GM19240 (cell line): ENCODE measurements at regions not wholly inside any gene's neighbourhood (a gene's known extent, or its start where the extent isn't known, plus 50 kb on each side); places are given as distances from the start of the nearest gene placed in this dataset.
"Not testable (repeated sequence)": the region's sequence is repeated elsewhere in the genome, so short reads cannot be mapped to it uniquely, and the experiment has no call there.

ENCODE experiments used
- DNase-seq: peaks from one replicate; pipeline ENCODE4 v3.0.0; 2011; ENCODE audit warnings: low spot score; ENCODE audit not compliant: insufficient read length

DNA sequence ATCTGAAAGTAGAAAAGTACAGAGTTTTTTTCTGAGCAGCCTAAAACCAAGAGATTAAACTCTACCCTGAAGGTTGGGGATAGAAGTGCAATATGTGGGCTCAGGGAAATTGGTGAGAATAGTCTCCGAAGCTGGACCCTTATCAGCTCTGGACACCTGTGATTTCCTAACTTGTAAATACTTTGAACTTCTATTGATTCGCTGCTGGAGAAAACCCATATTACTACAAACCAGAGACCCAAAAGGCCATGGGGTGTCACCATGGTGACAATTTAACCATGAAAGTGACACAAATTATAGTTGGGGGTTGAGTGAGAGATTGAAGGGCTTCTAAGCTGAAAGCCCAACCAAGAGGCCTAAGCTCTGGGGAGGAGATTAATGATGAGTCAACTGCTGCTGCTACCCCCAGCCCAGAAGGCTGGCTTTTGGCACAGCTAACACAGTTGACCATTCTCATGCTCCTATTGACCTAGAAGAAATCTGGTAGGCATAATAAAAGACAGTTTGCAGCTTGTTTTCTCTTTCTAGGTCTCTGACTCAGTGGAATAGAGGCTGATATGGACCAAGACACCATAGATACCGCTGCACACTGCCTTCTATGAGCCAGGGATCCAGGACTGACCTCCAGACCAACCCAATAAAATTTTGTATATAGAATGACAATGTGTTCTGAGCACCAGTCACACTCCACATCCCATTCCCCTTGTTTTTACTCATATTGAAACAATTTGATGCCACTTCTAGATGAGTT, 131.9 kb upstream of the FNDC3A start:
- no peak for DNase-seq

DNA sequence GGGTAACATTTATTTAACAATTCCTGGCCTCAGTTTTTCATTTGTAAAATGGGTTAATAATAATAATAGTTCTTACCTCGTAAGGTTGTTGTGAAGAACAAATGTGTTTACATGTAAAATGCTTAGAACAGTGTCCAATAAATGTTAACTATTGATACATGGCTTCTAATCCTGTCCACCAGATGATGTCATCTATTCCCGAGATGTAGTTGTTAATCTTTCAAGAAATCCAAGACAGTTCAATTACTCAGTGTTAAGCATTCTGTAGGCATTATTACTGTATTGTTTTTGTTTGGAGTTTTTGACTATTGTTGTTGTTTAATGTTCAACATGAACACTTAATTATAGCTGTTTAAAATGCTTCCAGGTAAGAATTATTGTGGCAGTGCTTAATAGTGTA, 131.0 kb upstream of the FNDC3A start:
- DNase-seq, result no peak

DNA sequence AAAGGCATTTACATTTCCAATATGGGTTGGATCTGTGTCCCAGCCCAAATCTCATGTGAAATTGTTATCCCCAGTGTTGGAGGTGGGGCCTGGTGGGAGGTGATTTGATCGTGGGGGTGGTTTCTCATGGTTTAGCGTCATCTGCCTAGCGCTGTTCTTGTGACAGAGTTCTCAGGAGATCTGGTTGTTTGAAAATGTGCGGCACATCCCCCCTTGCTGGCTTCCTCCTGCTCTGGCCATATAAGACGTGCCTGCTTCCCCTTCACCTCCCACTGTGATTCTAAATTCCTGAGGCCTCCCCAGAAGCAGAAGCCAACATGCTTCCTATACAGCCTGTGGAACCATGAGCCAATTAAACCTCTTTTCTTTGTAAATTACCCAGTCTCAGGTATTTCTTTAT, 126.2 kb upstream of the FNDC3A start:
- DNase-seq, result no peak

DNA sequence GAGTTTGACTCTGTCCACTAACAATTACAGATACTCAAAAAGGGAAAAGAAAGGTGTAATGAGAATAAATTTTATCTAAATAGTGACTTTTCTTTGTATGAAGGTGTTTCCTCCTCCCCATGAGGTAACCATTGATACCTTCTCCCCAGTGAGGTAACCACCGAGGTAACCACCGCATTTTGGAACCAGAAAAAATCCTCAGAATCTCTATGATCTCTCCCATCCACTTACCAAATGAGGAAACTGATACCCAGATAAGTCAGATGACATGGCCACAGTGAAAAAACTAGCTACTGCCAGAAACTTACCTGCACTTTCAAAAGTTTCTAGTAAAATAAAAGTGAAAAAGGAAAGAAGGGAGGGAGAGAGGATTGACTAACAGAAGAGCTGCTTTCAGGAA, 124.0 kb upstream of the FNDC3A start:
- no peak for DNase-seq

DNA sequence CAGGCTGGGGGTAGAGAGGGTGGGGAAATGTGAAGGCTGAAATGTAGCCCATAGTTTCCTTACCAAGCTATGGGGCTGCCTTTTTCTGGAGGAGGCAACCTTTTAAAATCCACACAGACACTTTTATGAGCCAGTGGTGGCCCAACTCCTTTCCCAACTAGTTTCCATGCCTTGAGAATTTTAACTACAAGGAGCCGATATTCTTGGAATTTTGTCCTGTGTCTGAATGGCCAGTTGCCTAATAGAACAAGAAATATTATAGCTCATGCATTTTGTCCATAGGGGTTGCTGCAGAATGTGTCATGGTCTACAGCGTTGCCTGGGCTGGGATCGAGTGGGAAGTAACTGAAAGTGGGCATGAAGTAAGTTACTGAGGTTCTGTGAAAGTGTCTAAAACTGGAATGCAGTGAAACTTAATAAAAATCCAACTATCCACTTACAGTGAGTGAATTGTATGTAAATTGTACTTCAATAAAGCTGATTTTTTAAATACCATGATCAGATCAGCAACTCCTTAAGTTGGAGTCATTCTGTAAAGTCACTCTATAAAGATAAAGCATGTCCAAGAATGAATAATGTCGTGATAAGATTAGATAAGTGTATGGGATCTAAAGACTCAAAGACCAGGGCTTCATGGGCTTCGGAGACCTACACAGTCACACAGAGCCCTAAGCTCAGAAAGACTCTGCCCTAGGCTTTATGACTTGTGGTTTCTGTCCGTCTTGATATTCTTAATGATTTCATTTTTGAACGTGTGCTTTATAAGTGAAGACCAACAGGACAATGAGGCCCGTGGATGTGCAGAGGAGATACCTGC, 122.6 kb upstream of the FNDC3A start:
- DNase-seq, result no peak

DNA sequence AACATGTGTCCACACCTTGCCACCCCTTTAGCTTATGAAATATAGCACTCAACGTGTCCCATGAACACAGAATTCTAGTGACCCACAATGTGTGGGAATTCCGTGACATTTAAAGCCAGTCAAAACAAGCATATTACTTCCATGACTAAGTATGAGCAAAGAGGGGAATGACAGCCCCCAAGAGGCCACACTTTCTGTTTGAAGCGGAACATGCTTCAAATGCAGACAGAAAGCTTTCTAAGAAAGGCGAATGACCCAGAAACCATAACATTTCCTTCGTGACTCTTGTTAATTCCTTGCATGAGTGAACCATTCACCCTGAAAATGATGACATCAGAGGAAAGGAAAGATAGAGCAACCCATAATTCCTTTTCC, 122.0 kb upstream of the FNDC3A start:
- DNase-seq, result no peak

DNA sequence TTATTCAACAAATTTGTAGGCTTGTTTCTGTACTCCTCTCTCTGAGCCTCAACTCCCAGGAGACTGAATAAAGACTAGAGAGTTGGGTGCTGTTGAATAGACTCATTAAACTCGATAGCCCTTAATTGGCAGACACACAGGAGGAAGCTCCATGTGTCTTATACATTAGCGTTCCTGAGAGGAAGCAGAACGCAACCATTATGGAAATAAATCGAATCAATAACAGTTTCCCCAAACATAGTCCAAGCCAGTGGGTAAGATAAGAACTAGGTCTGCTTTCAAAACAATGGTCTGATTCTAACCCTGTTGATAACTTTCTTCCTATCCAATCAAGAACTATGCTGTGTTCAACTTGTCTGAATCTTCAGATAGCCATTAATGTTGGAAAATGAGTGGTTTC, 118.1 kb upstream of the FNDC3A start:
- no peak for DNase-seq

DNA sequence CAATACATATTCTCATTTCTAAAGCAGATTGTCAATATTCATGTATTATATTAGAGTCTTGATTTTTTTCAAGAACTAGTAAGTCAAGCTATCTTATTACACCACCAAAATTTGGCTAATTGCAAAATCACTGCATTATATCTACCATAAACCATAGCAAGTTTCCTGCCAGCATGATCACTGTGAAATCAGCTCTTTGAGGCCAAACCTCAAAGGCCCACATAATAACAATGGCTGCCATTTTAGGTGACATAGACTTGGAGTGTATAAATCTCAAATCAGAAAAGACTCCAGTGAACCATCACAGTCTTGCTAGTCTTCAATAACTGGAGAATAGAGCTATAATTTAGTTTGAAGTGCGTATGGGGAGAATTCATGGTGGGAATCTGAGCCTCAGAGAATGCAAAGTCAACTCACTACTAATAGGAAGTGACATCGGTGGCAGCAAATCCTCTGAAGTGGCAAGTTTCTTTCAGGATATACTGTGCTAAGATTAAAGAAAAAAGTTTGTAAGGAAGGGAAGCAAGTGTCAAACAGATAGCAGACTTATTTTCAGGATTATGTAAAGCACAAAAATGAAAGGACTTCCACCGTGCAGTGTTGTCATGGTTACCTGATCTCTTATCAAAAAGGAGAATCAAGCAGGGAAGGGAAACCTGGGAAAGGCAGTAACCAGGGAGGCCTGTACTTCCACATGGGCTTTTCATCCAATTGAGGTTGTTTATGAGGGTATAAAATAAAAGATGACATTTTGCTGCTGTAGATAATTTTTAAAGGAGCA, 117.4 kb upstream of the FNDC3A start:
- no peak for DNase-seq

DNA sequence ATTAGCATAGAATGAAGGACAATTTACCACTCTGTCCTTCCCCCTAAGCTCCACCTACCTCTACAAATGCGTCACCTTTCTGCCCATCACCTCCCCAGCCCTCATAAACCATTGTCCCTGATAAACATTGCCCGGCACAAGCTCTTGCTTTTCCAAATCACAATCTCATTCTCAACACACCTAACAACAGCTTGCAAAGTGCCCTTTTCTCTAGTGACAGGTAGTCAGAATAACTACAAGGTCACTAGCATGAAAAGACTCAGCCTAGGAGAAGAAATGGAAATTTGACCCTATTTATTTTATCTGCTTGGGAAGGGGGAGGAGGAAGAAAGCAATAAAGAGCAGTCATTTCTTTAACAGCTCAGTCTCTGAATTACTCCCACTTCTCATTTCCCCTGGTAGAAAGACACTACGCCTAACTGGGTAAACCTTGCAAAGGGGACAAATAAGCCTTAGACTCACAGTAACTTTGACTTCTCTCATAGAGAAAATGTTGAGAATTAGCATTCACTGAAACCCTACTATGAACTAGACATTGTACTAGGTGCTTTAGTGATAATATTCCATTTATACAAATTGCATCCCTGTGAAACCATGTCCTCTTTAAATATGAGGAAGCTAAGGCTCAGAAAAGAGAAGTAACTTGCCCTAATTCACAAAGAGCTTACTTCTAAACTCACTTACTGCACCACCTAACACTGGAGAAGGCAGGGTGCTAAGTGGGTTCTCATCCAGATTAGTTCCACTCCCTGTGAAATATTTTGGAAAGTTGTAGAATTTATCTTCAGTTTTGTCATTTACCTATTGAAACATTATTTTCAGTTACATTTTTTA, 116.2 kb upstream of the FNDC3A start:
- DNase-seq, result no peak

DNA sequence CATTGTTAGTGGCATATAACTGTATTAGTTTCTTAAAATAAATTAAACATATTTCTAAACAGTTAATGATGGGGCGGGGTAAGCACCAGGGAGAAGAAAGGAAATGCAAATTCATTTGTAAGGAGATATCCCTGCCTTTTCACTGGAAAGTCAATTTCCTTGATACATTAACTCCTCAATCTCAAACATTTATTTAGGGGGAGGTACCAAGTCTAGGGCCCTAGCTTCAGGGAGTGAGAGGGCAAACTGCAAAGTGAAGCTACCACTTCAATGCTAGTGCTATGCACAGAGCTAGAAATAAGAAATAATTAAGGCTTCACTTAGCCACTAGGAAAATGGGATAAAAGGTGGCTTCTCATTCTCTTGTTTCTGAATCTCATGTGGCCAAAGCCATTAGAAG, 115.3 kb upstream of the FNDC3A start:
- no peak for DNase-seq

DNA sequence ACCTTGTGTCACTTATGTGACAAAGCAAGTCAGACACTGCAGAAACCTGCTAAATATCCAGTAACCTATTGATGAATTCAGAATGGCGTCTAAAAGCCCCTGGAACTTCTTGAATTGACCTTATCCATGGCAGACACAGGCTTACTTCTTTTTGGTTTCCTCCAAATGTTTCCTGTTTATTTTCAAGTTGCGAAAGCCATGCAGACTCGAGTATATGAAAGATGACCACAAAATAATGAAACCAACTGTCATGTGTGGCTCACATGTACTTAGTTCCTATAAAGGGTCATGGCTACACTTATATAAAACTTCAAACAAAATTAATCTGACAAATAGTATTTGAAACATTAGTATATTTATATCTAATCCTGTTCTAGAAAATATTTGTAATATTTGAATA, 113.1 kb upstream of the FNDC3A start:
- DNase-seq, result no peak

DNA sequence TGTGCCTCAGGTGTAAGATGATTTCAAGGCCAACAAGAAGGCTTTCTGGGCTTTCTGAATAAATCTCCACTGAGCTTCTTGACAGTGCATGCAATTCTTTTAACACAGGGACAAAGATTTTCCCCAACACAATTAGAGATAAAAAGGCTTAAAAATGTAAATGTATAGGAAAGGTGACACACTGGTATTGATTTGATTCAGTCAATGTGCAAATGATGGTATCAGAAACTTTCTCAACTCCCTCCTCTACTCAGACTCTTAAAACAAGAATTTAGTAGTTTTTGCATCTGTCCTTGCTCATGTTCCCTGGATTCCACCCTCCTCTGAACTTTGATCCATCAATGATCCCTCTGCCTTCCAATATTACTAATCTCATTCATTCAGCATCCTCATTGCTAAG, 111.6 kb upstream of the FNDC3A start:
- no peak for DNase-seq

DNA sequence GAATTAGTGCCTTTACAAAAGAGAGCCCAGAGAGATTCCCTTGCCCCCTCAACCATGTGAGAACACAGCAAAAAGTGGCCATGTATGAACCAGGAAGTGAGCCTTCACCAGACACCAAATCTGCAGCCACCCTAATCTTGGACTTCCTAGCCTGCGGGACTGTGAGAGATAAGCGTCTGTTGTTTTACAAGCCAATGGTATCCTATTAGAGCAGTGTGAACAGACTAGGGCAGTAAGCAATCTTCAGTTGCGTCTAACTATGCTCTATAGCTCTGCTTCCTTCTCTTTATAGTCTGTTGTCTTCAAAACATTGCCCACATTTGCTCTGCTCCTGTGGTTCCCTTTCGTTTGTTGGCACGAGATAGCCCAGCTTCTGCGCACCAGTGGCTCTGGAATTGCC, 109.5 kb upstream of the FNDC3A start:
- no peak for DNase-seq

DNA sequence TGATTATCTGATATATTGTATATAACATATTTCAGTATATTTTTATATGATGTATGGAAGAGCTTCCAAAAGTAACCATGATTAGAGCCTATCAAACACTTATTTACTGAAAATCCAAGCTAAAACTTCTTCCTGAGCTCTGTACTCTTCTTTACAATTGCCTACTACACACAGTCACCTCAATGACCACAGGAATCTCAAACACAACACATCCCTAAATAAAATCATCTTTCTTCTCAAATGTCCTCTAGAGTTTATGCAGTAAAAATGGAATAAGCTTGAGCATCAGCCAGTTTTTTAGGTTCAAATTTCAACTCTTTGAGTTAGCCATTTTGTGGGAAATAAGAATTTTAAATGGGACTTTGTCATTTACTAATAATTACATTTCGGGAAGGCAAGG, 102.6 kb upstream of the FNDC3A start:
- DNase-seq, result no peak

DNA sequence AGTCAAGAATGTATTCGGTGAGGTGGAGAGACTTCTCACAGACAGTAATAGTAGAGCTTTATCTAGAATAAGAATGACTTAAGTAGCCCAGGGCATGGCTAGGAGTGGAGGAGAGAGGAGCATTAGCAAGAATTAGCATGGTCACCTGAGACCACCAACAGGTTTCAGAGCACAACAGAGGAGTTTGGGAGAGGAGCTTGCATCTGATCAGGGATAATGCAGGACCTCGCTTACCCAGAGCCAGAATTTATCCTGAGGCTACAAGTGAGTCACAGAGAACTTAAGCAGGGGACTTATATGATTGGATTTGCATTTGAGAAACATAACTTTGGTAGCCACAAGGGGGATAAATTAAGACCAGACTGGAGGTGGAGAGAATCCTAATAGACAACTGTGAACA, 102.1 kb upstream of the FNDC3A start:
- no peak for DNase-seq

DNA sequence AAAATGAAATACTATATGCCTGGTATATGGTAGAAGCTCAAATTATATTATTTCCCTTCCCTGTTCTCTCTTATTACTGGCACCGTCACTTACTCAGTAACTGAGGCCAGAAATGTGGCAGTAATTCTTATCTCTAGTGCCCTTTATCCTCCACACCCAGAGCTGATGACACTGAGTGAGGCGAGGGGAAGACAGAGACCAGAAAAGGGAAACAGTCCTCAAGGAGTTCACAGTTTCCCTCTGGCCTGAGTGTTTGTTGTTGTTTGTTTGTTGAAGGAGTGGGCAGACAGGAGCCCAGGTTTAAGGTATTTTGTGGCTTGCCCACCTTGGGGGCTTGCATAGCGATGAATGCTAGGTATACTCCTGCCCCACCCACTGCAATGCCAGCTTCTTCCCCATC, 101.5 kb upstream of the FNDC3A start:
- no peak for DNase-seq

DNA sequence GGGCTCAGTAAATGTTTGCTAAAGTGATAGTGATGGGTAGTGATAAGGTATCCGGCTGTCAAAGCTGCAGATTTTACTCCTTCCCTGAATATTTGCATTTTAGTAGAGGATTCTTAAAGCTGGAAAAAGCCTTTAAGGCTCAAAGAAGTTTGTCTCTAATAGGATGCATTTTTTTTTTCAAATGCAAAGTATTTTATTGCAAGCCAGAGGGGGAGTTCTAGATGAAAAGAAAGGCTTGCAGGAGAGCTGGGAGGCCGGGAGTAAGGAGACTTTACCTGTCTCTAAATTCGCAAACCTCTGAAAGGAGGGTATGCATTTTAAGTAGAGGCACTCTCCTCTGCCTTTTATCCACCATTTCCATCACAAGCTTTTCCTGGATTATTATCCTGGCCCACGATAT, 100.7 kb upstream of the FNDC3A start:
- no peak for DNase-seq

DNA sequence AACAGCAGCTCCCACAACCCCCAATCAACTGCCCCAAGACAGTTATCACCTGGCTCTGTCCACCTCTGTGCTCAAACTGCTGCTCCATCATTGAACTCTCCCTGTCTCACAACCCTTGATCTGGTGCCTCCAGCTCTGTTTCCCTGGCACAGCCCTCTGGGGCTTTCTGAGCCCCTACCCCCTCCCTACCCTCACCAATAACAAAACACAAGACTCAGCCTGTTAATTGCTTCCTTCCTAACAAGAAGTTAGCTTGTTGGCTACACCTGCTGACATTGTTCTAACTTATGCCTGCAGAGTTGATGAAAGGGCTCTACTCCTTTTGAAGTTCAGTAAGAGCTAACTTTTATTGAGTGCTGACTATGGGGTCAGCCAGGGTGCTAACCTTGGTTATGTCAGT, 99.4 kb upstream of the FNDC3A start:
- DNase-seq, result no peak

DNA sequence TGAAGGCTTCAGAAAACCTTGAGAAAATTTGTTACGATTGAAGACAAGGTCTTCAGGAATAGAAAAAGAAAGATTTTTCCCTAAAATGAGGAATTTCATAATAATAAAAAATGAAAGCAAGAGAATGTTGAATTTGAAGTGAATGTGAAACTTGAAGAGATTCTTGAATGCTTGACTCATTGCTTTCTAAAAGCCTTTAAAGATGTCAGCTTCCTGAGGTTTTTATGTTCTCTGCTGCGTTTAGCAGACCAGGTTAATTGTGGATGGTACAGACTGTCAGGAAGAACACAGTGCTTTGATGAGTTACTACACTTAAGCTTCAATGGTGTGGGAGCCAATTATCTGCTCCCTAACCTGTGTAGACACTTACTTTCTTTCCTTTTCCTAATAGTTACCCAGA, 96.3 kb upstream of the FNDC3A start:
- DNase-seq, result no peak

DNA sequence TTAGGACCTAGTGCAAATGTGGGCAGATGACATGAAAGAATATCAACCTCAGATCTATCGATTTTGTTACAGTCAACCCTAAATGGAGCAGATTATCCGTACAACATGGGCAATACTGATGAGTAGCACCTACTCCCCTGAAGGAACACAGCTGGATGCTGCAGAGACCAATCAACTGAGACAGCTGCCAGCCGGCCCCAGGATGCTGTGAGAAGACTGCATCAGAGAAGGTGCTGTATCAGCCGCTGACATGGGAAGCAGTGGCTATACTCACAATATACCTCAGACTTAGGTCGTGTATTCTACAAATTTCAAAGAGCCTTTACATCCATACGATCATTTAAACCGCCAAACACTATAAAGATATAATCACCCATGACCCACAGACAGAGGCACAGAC, 95.9 kb upstream of the FNDC3A start:
- no peak for DNase-seq

DNA sequence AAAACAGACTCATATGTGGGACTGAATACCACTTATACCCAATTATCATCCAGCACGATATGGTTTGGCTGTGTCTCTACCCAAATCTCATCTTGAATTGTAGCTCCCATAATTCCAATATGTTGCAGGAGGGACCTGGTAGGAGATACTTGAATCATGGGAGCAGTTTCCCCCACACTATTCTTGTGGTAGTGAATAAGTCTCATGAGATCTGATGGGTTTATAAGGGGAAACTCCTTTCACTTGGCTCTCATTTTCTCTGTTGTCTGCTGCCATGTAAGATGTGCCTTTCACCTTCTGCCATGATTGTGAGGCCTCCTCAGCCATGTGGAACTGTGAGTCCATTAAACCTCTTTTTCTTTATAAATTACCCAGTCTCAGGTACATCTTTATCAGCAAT, 91.9 kb upstream of the FNDC3A start:
- not testable (repeated sequence) for DNase-seq

DNA sequence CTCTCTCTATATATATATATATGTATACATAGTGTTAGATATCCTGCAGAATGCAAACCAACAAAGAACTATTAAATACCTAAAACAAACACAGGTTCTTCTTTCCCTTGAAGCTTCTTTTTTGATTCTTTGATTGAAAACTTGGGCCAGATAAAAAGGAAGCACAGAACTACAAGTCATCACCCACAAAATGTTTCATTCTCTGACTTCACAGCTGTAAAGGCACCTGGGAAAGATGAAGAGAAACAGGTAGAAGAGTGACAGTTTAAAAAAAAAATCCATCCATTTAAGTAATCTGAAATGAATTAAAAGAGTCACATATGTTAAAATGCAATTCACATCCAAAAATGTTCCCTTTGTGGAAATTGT, 90.7 kb upstream of the FNDC3A start:
- DNase-seq, result no peak
